ENCODE measurements at regions not wholly inside any gene's neighbourhood (a gene's known extent, or its start where the extent isn't known, plus 50 kb on each side); places are given as distances from the start of the nearest gene placed in this dataset.
A peak's percentile ranks its signal among the peaks of the same experiment; 100 is the strongest.
"Not testable (repeated sequence)": the region's sequence is repeated elsewhere in the genome, so short reads cannot be mapped to it uniquely, and the experiment has no call there.

DNA sequence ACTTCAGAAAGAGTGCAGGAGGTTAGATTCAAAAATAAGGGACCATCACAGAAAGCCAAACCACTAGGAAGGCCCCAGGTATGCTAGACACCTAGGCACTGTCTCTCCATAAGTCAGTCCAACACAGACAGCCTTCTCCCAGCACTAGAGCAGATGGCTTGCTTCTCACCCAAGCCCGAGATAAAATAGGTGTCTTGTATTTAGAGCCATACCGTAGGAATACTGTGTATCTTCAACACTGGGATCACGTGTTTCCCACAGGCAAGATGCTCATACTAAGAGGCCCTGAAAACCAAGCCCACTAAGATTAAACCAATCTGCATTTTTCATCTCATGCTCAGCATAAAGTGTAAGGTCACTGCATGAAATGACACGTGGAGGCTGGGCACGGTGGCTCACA is 223.3 kb upstream of the KAZN start:
- no peak for DNase-seq

DNA sequence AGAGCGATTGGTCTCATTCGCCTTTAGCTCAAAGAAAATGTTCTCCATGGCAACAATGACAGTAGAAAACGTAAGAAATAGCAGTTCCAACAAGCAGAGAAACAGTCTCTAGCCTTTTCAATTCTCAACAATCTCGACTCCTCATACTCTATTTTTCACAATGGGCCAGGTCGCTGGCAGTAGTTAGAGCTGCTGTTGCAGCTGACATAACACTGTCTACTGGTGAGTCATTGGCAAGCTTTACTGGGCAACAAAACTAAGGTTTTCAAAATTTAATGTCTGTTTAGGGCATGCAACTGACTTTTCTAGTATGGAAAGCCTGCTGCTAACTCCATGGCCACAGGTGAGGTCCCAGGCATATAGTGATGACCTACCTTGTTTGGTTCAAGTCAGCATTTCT is 221.1 kb upstream of the KAZN start:
- DNase-seq, result no peak

DNA sequence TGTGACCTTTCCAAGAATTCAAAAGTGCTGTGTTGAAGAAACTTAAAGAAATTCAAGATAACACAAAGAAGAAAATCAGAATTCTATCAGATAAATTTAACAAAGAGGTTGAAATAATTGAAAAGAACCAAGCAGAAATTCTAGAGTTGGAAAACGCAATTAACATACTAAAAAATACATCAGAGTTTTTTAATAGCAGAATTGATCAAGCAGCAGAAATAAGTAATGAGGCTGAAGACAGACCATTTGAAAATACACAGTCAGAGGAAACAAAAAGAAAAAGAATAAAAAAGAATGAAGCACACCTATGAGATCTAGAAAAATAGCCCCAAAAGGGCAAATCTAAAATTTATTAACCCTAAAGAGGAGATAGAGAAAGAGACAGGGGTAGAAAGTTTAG is 218.1 kb upstream of the KAZN start:
- DNase-seq, result no peak

DNA sequence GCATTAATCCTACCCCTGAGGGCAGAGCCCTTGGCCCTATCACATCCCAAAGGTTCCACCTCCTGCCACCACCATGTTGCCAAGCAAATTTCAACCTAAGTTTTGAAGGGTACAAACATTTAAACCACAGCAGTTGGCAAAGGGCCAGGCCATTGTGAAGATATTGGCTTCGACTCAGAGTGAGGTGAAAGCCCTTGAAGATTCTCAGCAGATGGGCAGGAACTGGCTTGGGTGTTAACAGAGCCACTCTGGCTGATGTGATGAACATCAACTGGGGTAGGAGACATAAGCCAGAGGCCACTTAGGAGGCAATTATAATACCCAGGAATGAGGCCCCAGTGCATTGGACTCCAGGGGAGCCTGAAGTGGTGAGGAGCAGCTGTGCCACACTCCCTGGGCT is 207.7 kb upstream of the KAZN start:
- no peak for DNase-seq

DNA sequence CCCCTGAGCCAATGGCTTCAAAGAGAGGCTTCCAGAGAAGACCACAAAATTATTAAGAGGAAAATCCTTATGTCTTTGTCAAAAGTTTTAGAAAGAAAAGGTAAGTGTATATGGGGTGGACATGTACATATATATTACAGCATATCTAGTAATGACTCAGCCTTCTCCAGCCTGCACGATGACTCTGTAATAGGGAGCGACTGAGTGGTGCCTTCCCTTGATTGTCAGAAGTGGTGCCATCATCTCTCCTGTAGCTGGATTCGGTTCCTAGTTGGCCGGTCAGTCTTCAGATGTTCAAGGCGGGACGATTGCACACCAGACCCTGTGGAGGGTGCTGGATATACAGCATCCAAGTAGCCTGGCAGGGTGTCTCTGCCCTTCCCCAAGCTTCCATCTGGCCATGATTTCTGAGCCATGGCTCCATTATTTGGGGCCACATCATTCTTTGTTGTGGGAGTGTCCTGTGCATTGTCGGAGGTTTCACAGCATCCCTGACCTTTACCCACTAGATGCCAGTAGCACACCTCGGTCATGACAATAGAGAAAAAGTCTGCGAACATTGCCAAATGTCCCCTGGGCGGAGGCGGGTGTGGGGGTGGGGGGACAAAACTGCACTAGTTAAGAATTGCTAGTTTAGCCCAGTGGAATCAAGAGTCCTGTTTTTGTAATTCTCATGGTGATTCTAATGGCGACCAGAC is 206.2 kb upstream of the KAZN start:
- no peak for DNase-seq

DNA sequence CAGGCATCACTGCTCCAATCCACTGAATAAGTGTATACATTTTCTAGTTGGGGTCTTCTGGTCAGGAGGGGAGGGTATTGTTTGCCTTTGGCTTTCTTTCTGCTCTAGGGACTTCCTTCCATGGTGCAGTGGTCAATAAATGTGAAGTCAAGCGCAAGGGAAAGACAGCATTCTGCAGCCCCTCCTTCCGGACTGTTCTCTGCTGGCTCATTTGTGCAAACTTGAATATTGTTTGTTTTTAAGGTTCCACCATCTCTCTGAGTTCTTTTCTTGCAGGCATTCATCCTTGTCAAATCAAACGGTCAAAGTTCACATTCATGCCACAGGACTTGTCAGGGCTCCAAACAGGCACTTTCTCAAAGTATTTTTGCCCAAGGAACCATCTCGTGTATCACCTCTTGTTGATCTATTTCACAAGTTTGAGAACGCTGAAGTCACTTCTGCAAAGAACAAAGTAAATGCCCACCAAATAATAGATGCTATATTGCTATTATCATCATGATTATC is 205.6 kb upstream of the KAZN start:
- DNase-seq, result no peak

DNA sequence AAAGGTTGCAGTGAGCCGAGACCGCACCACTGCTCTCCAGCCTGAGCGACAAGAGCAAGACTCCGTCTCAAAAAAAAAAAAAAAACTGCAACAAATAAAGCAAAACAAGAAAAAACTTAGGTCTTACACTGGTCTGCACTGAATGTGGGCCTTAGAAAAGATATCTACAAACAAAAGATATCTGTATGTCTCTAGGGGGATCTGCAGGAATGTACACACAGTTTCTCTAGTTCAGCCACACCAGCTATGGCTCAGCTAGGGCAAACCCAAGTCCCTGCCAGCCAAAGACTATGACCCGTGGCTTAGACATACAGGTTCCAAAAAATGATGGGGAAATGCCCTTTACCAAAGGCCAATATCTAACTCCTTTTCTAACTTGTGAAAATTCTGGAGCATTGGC is 202.4 kb upstream of the KAZN start:
- no peak for DNase-seq

DNA sequence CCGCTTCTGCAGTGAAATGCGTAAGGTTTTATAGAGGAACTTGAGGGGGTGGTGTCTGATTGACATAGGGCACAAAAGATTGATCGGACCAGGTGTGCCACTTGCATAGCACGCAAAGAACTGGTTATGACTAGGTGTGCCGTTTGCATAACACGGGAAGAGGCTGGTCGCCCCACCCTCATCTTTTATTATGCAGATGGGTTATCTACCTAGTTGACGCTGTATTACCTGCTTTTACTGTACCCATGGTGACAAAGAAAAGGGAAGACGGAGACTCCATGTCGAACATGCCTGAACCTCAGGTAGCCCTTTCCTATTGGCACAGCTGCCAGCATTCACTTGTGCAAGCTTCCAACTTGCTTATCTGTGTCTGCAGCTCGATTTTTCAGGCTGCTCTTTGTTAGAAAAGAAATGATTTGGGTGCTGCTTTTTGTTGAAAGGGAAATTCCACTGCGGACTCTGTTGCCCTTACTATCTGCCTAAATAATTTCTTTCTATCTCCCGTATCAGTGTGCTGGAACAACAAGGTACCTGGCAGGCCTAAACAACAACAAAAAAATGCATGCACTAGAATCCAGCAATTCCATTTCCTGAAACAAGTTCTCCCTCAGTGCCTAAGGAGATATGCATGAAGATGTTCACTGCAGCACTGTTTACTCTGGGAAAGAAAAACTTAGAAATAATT is 194.4 kb upstream of the KAZN start:
- DNase-seq, result no peak

DNA sequence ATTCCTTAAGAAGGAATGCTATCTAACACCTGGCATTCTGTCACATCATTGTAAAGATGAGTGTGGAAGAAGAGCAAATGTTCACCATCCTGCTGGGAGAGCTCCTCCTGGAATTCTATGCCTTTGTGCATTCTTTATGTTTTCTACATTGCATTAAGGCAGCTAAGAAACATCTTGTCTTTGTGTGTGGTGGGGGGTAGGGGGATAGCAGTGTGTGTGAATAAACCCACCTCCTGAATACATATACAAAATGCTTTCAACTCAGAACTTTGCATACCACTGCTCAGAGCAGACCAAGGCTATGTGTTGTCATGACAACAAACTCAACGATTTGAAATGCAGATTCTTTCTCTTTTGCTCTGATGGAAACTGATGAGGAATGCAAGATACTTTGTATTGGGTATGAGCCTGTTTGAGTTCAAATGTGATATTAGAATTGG is 193.6 kb upstream of the KAZN start:
- DNase-seq, result no peak

DNA sequence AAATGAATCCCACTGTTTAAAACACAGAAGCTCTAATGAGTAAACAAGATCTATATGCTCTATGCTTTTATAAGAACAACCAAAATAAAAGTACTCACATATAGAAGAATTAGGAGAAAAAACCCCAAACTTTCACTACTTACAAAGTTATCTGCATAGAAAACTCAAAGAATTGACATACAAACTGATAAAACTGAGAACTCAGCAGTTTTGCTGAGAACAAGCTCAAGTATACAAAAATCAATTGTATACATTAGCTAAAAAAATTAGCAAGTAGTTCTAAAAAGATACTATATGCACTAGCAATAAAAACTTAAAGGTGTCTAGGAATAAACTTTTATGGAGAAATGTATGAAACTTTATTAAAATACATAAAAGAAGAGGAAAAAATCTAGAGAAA is 186.2 kb upstream of the KAZN start:
- DNase-seq, result no peak

DNA sequence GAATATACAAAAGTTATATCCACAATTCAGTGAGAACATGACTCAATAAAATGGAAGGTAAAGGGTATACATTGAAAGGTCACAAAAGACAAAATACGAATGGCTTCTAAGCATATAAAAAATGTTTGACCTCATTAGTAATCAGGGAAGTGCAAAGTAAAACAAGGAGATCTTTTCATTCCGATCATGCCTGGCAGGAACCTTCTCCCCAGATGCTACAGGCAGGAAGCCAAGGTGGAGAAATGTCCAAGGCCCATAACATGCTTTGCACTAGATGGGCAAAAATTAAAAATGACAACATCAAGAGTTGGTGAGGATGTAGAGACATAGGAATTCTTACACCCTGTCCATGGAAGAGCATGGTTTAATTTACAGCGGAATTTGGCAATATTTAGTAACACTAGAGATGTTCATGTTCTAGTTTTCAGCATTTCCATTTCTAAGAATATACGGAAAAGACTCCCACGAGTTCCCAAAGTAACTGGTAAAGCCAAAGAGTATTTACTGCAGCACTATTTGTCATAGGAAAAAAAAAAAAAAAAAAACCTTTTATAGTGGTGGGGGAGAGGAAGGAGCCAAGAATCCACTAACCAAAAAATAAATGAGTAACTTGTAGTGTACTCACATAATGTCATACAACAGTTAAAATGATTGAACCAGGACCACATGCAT is 184.5 kb upstream of the KAZN start:
- DNase-seq, result peak in 28 of 56 donors; percentile 3 to 63 (median 18)

DNA sequence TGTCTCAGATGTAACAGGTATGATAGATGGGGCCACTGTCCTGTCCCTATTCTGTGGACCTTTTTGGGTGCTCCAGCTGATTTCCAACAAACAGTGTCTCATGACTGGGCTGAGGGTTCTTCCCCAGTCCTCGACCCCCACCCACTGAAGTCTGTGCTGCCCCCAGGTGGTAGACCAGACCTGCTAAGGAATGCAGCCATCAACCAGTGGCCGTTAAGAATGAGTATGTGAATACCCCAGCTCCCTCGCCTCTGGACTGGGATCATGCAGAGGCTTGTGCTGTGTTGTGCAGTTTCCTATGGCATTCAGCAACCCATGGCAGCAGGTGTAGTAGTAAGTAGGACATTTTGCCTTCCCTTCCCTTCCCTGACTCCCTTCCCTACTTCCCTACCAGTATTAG is 183.1 kb upstream of the KAZN start:
- no peak for DNase-seq

DNA sequence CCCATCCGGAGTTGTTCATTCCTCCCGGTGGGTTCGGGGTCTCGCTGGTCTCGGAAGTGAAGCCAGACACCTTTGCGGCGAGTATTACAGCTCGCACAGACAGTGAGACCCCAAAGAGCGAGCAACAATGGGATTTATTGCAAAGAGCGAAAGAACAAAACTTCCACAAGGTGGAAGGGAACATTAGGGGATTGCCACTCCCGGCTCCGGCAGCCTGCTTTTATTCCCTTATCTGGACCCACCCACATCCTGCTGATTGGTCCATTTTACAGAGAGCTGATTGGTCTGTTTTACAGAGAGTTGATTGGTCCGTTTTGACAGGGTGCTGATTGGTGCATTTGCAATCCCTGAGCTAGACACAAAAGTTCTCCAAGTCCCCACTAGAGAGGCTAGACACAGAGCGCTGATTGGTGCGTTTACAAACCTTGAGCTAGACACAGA is 178.7 kb upstream of the KAZN start:
- DNase-seq, result not testable (repeated sequence)

DNA sequence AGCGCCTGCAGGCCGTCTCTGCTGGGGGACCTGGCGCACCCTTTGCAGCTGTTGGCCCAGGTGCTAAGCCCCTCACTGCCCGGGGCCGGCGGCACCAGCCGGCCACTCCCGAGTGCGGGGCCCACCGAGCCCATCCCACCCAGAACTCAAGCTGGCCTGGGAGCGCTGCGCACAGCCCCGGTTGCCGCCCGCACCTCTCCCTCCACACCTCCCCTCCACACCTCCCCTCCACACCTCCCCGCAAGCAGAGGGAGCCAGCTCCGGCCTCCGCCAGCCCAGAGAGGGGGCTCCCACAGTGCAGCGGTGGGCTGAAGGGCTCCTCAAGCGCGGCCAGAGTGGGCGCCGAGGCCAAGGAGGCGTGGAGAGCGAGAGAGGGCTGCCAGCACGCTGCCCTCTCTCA is 177.8 kb upstream of the KAZN start:
- no peak for DNase-seq

DNA sequence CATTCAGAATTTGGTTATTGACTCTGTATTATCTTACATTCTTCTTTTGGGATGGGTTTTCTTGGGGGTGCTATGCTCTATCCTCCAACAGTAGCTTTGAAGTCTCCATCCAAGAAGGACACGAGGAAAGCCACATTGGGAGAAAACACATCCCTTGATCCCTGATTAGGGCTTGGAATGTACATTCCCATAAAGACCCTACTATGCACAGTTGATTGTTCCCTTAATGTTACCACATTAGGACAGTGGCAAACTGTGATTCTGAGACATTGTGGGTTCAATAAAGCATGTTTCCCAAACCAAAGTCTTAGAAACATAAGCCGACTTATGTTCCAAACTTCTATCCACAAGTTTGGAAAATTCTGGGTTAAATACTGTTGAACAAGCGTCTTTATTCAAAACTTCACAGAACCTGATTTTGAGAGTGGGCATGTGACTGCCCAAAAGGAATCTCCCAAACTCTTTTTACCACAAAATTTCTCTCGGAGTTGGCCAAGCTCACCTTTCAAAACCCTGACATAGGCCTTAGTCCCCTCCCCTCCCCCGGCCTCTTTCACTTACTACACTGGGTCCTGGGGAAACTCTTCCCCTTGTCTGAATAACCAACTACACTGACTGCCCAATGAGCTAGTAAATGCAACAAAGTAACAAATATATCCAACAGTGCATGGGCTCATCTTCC is 177.0 kb upstream of the KAZN start:
- no peak for DNase-seq

DNA sequence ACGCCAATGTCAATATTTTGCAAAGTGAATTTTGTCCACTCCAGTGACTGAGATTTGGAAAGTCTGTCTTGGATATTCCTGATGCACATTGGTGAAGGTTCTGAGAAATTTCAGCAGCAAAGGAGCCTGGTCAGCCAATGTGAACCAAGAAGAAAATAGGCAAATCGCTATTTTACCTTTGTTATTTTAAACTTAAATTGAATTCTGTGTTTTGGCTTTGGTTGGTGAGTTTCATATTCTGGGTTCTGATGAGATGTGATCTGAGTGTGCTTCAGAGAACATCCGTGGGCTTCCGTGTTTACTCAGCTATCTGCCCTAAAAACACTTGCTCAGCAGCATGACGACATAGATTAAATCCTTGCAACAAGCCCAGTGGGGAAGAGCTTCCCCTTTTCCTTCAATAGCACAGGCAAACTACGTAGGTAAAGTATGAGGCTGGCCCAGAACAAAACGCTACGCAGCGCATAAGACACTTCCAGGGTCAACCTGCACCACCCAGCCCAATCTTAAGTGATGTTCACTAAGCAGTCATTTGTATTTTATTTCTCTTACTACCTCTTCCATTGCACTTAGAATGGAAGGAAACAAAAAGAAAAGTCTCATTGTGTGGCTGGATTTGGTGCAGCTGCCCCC is 176.4 kb upstream of the KAZN start:
- no peak for DNase-seq

DNA sequence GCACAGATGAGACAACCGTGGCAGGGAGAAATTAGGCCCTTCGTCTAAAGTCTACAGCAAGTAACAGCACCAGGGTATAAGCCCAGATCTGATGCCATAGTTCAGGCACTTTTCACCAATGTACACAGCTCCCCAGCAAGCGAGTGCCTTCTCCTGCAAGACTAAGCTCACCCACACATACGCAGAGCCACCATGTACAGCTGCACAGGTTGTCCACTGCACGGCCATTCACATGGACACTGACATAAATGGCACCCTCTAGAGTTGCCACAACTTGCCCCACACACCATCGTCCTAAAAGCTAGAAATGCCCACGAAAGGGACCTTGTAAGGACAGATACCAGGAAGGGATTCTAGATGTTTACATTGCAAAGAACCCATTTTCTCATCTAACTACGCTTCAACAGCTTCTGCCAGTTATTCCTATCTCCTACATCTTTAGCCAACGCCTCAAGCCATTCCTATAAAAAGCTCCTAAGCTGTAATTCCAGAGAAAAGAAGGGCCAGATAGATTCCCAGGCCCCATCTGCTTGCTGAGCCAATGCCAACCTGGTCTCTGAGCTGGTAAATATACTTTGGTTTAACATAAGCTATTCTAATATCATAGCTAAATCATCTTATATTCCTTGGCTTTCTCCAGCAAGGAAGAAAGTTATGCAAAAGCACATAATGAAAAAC is 174.0 kb upstream of the KAZN start:
- DNase-seq, result peak in 1 of 56 donors; percentile 4

DNA sequence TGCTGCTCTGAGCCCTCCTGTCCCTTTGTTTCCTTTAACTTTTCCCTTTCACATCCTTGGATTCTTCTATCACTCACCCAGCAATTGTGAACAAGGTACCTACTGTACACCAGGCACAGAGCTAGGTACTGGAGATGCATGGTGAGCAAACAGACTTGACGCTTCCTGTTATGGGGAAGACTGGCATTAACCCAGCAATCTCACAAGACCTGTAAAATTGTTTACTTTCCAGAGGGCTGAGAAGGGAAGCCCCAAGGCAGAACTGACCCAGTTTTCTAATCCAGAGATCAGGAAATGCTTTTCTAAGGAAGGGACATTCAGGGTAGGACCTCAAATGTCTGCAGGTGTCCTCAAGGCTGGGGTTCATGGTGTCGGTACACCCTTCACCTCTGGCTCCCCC is 171.6 kb upstream of the KAZN start:
- DNase-seq, result no peak

DNA sequence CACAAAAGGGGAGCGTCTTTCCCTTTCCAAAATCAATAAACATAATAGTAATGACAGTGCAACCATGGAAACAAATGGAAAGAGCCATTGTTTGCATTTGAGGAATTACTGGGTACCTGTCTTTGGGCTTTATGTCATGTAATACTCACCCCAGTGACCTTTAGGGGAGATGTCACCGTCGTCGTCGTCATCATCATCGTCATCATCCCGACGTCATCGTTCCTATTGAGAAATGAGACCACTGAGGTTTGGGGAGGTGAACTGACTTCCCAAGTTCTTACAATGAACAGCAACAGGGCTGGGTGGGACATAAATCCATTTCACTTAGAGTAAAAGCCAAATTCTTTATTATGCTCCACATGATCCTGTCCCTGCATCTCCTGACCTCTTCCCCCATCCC is 168.9 kb upstream of the KAZN start:
- DNase-seq, result no peak

DNA sequence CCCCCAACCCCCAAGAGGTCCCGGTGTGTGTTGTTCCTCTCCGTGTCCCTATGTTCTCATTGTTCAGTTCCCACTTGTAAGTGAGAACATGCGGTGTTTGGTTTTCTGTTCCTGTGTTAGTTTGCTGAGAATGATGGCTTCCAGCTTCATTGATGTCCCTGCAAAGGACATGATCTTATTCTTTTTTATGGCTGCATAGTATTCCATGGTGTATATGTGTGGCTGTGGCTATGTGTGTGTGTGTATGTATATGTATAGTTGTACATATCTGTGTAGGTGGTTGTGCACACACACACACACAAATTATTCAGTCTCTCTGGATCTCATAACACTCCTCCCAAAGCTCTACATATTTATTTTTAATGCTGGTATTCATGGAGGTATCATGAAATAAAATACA is 165.8 kb upstream of the KAZN start:
- not testable (repeated sequence) for DNase-seq

Data from amygdala (tissue), 56 donors.